Testis (tissue), 2 donors: ENCODE measurements at regions not wholly inside any gene's neighbourhood (a gene's known extent, or its start where the extent isn't known, plus 50 kb on each side); places are given as distances from the start of the nearest gene placed in this dataset.

ENCODE experiments used
- POLR2A ChIP-seq: fragments of 450-650 bp; IDR thresholded peaks from one replicate; pipeline ENCODE4 v1.6.1; 2017; ENCODE audit warnings: antibody characterized with exemption, mild to moderate bottlenecking, moderate library complexity
- TF ChIP-seq, protein P1 (sequence below), 3 experiments: fragments of 450-650 bp in 2 of 3; fragments of 200-600 bp in 1 of 3; sonication (generic) in 1 of 3; IDR thresholded peaks; one replicate each; pipeline ENCODE4 v1.5.1; 2016 to 2019; ENCODE audit warnings: antibody characterized with exemption in 3 of 3, mild to moderate bottlenecking in 2 of 3, moderate library complexity in 1 of 3

DNA sequence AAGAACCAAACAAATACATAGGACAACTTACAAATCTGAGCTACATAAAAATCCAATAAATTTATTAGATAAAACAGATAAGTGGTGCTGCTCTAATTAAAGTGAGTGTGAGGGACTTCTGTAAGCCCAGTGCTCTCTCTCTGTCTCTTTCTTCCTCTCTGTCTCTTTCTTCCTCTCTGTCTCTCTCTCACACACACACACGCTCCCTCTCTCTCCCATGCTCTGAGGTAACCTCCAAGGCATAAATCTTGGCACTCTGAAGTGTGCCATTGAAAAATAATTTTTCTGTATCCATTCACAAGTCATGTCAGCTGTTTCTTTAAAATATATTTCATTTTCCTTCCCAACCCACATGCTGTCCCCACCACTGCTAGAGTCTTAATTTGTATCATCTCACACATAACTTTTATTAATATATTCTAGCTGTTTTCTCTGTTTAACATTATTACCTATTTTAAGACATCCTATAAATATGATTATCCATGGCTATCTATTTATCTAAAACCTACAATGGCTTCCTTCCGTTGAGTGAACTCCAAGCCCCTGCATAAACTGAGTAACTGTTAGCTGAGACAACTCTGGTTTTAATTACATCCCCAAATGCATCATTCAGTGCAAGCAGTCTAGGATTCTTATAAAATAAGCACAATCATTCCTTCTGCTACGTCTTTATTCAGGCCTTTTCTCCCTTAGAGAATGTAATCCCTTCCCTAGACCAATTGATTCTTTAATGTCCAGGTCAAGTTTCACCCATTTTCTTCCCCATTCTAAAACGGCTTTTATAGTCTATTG is 57.4 kb upstream of the SLC5A12 start:
- TF ChIP-seq, protein P1, sequence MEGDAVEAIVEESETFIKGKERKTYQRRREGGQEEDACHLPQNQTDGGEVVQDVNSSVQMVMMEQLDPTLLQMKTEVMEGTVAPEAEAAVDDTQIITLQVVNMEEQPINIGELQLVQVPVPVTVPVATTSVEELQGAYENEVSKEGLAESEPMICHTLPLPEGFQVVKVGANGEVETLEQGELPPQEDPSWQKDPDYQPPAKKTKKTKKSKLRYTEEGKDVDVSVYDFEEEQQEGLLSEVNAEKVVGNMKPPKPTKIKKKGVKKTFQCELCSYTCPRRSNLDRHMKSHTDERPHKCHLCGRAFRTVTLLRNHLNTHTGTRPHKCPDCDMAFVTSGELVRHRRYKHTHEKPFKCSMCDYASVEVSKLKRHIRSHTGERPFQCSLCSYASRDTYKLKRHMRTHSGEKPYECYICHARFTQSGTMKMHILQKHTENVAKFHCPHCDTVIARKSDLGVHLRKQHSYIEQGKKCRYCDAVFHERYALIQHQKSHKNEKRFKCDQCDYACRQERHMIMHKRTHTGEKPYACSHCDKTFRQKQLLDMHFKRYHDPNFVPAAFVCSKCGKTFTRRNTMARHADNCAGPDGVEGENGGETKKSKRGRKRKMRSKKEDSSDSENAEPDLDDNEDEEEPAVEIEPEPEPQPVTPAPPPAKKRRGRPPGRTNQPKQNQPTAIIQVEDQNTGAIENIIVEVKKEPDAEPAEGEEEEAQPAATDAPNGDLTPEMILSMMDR (IDR thresholded peaks at IDR 0.05), result no peak
- no peak for TF ChIP-seq POLR2A
